ENCODE measurements at regions not wholly inside any gene's neighbourhood (a gene's known extent, or its start where the extent isn't known, plus 50 kb on each side); places are given as distances from the start of the nearest gene placed in this dataset.

DNA sequence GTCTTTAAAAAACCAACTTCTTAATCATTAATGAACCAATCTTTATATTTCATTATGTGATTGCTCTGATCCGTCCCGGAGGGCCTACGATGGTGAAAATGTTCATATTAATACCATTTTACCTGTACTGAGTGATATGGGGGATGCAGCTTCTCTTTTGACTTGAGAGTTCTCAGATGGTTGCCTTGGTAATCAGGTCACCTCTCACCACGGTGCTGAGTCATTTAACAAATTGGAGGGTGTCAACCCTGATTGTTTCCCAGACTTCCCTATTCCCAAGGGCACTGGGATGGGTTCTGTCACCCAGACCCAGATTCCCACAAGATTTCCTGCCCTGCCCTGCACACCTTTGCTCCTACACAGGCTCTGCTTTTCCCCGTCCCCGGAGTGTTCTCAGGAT is 128.5 kb upstream of the TMTC4 start:
- Mint-ChIP-seq H3K4me3 (no peak overlapping the region), H3K27me3 (ENCODE audit: insufficient read depth, low read depth) (no peaks in the 10 kb centered on the region), H3K27ac (no peak overlapping the region), H3K36me3 (no peaks in the 10 kb centered on the region), H3K9me3 (peaks cover 5% of the 10 kb centered on the region), H3K4me1 (peaks cover 10% of the 10 kb centered on the region)
- Histone ChIP-seq H3K4me1 (peaks cover 51% of the 10 kb centered on the region), H2AFZ (replicated peaks) (no peak overlapping the region), H3K9me3 (ENCODE audit: low read depth) (no peaks in the 10 kb centered on the region), H3F3A (ENCODE audit: low read depth) (peaks cover 21% of the 10 kb centered on the region), H3K9ac (no peak overlapping the region), H3K36me3 (no peaks in the 10 kb centered on the region), H3K27ac (no peak overlapping the region), H3K4me2 (no peak overlapping the region), H3K27me3 (no peaks in the 10 kb centered on the region), H4K20me1 (ENCODE audit: low read depth) (no peaks in the 10 kb centered on the region), H3K79me2 (ENCODE audit: low read depth) (no peaks in the 10 kb centered on the region), H3K4me3 (no peak overlapping the region)
- no peak for TF ChIP-seq CTCF (IDR thresholded peaks at IDR 0.05)
- no peak for TF ChIP-seq EZH2phosphoT487 (IDR thresholded peaks at IDR 0.05)
- TF ChIP-seq EZH2 (IDR thresholded peaks at IDR 0.05) = no peak
- DNase-seq (ENCODE audit: low spot score) = no peak

DNA sequence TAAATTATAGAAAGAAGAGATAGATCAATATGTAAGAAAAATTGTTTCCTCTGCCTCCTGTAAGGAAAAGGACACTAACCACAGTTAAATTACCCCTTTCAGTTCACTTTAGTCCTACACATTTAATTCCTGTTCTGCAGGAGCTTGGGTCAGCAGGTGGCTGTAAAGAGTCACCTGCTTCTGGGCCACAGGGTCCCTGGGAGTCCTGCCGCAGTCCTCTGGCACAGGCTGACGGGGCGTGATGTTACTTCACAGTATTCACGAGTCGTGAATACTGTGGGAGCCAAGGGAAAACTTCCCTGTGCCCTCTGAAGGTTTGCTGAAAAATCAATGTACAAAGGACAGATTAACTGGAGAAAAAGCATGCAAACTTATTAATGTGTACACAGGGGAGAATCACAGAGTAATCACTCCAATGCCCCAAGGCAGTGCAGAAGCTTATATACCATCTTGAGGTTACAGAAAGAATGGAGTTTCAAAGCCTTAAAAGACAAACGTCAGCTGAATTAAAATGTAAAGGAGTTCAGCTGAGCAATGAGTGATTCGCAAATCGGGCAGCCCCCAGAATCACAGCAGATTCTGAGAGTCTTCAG is 125.8 kb upstream of the TMTC4 start:
- H3K27ac Mint-ChIP-seq = no peak overlapping the region
- H3K9me3 ChIP-seq (ENCODE audit: low read depth) = no peaks in the 10 kb centered on the region
- H3K4me1 Mint-ChIP-seq = peaks cover 10% of the 10 kb centered on the region
- H3K36me3 ChIP-seq = no peaks in the 10 kb centered on the region
- H3K27ac ChIP-seq = peak overlapping the region; percentile 13
- H3K9ac ChIP-seq = no peak overlapping the region
- H3K9me3 Mint-ChIP-seq = peaks cover 13% of the 10 kb centered on the region
- no peak overlapping the region for H2AFZ ChIP-seq (replicated peaks)
- H3K4me3 Mint-ChIP-seq = no peak overlapping the region
- H3K4me2 ChIP-seq = no peak overlapping the region
- no peak for DNase-seq (ENCODE audit: low spot score)
- no peaks in the 10 kb centered on the region for H3K79me2 ChIP-seq (ENCODE audit: low read depth)
- H3F3A ChIP-seq (ENCODE audit: low read depth) = peaks cover 19% of the 10 kb centered on the region
- TF ChIP-seq EZH2 (IDR thresholded peaks at IDR 0.05) (no peak), CTCF (IDR thresholded peaks at IDR 0.05) (no peak), EZH2phosphoT487 (IDR thresholded peaks at IDR 0.05) (no peak)
- no peaks in the 10 kb centered on the region for H3K27me3 ChIP-seq
- H3K36me3 Mint-ChIP-seq = no peaks in the 10 kb centered on the region
- H3K27me3 Mint-ChIP-seq (ENCODE audit: insufficient read depth, low read depth) = no peaks in the 10 kb centered on the region
- peaks cover 40% of the 10 kb centered on the region for H3K4me1 ChIP-seq
- no peak overlapping the region for H3K4me3 ChIP-seq
- no peaks in the 10 kb centered on the region for H4K20me1 ChIP-seq (ENCODE audit: low read depth)

DNA sequence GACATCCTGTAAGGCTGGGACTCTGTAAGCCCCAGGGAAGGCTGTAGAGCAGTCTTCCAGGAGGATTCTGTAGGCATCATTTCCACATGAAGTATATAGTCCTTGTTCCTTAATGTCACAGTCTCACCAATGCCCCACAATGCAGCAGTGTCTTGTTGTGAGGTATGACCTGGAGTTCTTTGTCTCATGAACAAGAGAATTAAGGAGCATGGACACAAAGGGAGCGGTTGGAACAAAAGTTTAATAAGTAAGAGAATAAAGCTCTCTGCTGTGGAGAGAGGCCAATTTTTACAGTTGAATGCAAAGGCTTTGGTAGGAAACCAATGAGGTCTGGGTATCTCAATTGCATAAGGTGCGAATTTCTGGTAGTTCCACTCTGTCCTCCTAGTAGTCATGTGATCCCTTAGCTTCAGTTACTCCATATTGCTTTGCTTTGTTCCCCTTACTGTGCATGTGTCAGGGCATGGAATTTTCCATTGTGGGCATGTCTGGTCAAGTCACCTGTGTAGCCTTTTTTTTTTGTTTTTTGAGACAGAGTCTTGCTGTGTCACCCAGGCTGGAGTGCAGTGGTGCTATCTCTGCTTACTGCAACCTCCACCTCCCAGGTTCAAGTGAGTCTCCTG is 124.3 kb upstream of the TMTC4 start:
- no peaks in the 10 kb centered on the region for H4K20me1 ChIP-seq (ENCODE audit: low read depth)
- H3K4me3 ChIP-seq = no peak overlapping the region
- no peaks in the 10 kb centered on the region for H3K36me3 ChIP-seq
- peaks cover 38% of the 10 kb centered on the region for H3K4me1 ChIP-seq
- TF ChIP-seq CTCF (IDR thresholded peaks at IDR 0.05) = no peak
- no peak for TF ChIP-seq EZH2phosphoT487 (IDR thresholded peaks at IDR 0.05)
- TF ChIP-seq EZH2 (IDR thresholded peaks at IDR 0.05) = no peak
- H3K27me3 ChIP-seq = no peaks in the 10 kb centered on the region
- Mint-ChIP-seq H3K27ac (no peak overlapping the region), H3K4me1 (peaks cover 10% of the 10 kb centered on the region), H3K9me3 (peaks cover 15% of the 10 kb centered on the region), H3K36me3 (peaks cover 2% of the 10 kb centered on the region), H3K4me3 (no peak overlapping the region), H3K27me3 (ENCODE audit: insufficient read depth, low read depth) (no peaks in the 10 kb centered on the region)
- H3K27ac ChIP-seq = no peak overlapping the region
- peaks cover 19% of the 10 kb centered on the region for H3F3A ChIP-seq (ENCODE audit: low read depth)
- H3K4me2 ChIP-seq = peak overlapping the region; percentile 8
- H3K9ac ChIP-seq = no peak overlapping the region
- no peaks in the 10 kb centered on the region for H3K9me3 ChIP-seq (ENCODE audit: low read depth)
- H3K79me2 ChIP-seq (ENCODE audit: low read depth) = no peaks in the 10 kb centered on the region
- DNase-seq (ENCODE audit: low spot score) = peak; percentile 35
- no peak overlapping the region for H2AFZ ChIP-seq (replicated peaks)
